ENCODE measurements at regions not wholly inside any gene's neighbourhood (a gene's known extent, or its start where the extent isn't known, plus 50 kb on each side); places are given as distances from the start of the nearest gene placed in this dataset.

DNA sequence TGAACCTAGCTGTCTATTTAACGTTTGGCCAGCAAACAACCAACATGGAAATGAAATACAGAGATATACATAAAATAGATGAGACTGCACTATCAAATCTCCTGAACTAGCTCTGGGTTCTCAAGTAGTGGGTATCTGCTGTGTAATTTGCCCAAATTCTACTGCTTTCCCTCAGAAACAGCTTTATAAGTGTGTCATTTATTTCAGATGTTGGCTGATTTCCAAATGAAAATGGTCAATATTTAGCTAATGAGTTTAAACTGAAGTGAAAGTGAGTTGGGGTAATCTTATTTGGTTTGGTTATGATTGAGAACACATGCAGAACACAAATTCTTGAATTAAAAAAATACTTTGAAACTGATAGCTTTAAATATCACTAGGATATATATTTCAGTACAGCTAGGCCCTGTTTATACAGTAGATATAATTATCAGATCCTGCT lies 601.7 kb upstream of the CXADR start:
- no peak for TF ChIP-seq TAF1 (IDR thresholded peaks at IDR 0.05; ENCODE audit: borderline replicate concordance, low read depth, low read length)
- TF ChIP-seq POLR2AphosphoS5 (IDR thresholded peaks at IDR 0.05; ENCODE audit: low read depth, low read length) = no peak
- no peak for TF ChIP-seq POLR2A (IDR thresholded peaks at IDR 0.05; ENCODE audit: low read depth, low read length)
- DNase-seq (ENCODE audit: insufficient read length) (no peak), FAIRE-seq (no peak)

DNA sequence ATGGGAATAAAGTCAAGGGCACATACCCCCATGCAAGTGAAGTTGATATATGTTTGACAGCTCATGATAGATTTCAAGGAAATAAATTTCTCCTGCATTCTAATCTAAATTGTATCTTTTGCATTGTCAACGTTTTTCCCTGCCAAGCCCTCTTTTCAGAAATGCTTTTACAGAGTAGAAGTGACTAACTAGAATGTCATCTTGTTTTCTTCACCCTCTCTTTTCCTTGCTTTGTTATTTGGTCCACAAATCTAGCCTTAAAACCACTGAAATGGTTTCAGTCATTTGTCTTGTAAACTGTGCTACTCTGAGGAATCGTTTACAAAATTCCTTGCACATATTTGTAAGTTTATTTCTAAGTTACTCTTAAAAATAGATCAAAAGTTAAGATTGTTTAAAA lies 600.8 kb upstream of the CXADR start:
- DNase-seq (ENCODE audit: insufficient read length) = no peak
- no peak for FAIRE-seq
- no peak for TF ChIP-seq TAF1 (IDR thresholded peaks at IDR 0.05; ENCODE audit: borderline replicate concordance, low read depth, low read length)
- TF ChIP-seq POLR2A (IDR thresholded peaks at IDR 0.05; ENCODE audit: low read depth, low read length) = no peak
- TF ChIP-seq POLR2AphosphoS5 (IDR thresholded peaks at IDR 0.05; ENCODE audit: low read depth, low read length) = no peak

DNA sequence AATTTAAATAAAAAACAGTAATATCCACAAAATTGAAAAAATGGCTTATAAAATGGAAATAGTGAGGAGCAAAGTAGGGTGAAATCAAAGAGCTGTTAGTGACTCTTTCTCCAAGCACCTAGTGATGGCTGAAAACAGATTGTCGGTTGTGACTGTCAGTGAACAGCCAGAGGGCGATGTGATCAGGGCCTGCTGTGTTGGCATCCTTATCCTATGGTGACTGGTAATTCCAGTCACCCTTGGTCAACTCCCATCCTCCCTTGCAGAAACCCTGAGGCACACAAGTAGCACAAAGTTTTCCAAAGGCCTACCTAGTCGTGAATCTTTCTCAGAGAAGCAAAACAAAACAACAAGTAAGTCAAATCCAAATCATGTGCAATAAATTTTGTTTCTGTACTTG lies 599.8 kb upstream of the CXADR start:
- no peak for TF ChIP-seq TAF1 (IDR thresholded peaks at IDR 0.05; ENCODE audit: borderline replicate concordance, low read depth, low read length)
- no peak for DNase-seq (ENCODE audit: insufficient read length)
- FAIRE-seq = no peak

DNA sequence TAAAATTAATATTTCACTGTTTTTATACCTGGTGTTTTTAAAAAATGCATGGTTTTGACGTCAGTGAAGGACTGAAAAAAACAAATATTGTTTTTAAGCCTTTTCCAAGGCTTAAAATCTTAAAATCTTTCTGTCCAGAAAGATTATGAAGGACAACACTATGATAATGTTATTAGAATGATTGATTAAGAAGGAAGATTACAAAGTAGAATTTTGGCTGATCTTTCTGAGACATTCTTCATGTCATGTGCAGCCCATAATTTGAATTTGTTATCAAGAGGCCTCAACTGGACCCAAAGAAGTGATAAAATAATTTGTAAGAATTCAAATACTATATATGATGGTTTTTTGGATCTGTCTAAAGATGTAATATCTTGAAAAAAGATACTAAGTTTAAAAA lies 584.4 kb upstream of the CXADR start:
- DNase-seq (ENCODE audit: insufficient read length) (no peak), FAIRE-seq (no peak)
- TF ChIP-seq POLR2AphosphoS5 (IDR thresholded peaks at IDR 0.05; ENCODE audit: low read depth, low read length) (no peak), POLR2A (IDR thresholded peaks at IDR 0.05; ENCODE audit: low read depth, low read length) (no peak), TAF1 (IDR thresholded peaks at IDR 0.05; ENCODE audit: borderline replicate concordance, low read depth, low read length) (no peak)

DNA sequence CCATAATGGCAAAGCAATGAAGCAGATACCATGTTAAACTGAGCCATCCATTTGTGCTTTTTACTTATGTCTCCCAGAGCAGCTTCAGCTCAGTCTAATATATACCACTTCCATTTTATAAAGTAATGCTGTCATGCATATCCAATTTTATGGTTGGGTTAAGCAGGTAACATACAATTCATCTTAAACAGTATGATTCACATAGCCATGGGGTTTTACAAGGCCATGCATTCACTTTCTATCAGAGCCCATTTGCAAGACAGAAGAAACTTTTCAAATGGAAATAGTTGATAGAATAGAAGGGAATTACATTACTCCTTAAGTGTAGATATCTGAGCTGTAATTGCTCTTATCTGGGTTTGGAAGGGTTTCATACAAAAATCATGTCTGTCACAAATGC lies 580.5 kb upstream of the CXADR start:
- DNase-seq (ENCODE audit: insufficient read length) (no peak), FAIRE-seq (no peak)
- TF ChIP-seq POLR2AphosphoS5 (IDR thresholded peaks at IDR 0.05; ENCODE audit: low read depth, low read length) (no peak), TAF1 (IDR thresholded peaks at IDR 0.05; ENCODE audit: borderline replicate concordance, low read depth, low read length) (no peak), POLR2A (IDR thresholded peaks at IDR 0.05; ENCODE audit: low read depth, low read length) (no peak)

DNA sequence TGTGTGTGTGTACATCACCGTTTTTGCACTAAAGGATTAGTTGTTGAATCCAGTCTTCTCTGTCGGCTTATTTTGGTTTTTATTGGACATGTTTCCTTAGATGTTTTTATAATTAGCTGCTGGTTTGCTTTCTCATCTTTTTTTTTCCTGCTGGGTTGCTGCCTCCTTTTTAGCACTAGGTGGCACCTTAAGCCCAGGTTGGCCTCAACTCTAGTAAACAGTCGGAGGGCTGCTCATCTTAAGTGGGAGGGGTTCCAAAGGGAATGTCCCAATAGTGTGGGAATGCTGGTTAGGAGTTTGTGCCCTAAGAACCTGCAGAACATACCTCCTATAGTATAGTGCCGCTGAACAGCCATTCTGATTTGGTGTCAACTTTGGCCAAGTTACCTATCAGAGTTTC lies 570.1 kb upstream of the CXADR start:
- TF ChIP-seq TAF1 (IDR thresholded peaks at IDR 0.05; ENCODE audit: borderline replicate concordance, low read depth, low read length) (no peak), POLR2A (IDR thresholded peaks at IDR 0.05; ENCODE audit: low read depth, low read length) (no peak), POLR2AphosphoS5 (IDR thresholded peaks at IDR 0.05; ENCODE audit: low read depth, low read length) (no peak)
- FAIRE-seq (no peak), DNase-seq (ENCODE audit: insufficient read length) (no peak)

DNA sequence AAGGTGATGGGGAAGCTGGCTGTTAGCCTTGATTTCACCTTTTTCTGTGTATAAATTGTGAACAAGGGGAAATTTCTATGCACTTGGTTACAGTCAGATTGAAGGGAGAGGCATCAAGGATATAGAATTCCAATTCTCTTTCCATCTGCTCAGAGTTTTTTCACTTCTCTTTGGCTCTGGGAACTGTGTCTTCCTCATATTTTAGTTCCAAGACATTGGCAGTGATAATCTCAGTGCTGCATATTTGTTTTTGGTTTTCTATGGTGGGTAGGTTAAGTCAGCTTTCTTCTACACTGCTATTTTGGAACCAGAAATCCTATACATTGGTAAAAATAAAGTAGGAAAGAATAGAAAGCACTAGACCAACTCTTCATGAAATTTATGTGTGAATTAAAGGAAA lies 569.6 kb upstream of the CXADR start:
- TF ChIP-seq POLR2AphosphoS5 (IDR thresholded peaks at IDR 0.05; ENCODE audit: low read depth, low read length) (no peak), TAF1 (IDR thresholded peaks at IDR 0.05; ENCODE audit: borderline replicate concordance, low read depth, low read length) (no peak), POLR2A (IDR thresholded peaks at IDR 0.05; ENCODE audit: low read depth, low read length) (no peak)
- DNase-seq (ENCODE audit: insufficient read length) (no peak), FAIRE-seq (no peak)

DNA sequence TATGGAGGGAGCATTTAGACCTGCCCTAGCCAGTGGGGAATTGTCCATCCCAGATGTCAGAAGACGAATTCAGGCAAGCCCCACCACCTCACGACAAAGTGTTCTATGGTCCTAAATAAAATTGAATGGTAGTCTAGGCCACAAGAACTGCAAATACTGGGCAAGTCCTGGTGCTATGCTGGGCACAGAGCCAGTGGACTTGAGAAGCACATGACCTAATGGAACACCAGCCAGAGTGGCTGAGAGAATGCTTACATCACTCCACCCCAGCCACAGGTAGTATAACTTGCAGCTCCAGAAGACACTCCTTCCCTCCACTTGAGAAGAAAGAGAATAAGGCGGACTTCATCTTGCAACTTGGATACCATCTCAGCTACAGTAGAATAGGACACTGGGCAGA lies 567.3 kb upstream of the CXADR start:
- DNase-seq (ENCODE audit: insufficient read length) (no peak), FAIRE-seq (no peak)
- TF ChIP-seq POLR2AphosphoS5 (IDR thresholded peaks at IDR 0.05; ENCODE audit: low read depth, low read length) (no peak), POLR2A (IDR thresholded peaks at IDR 0.05; ENCODE audit: low read depth, low read length) (no peak), TAF1 (IDR thresholded peaks at IDR 0.05; ENCODE audit: borderline replicate concordance, low read depth, low read length) (no peak)

DNA sequence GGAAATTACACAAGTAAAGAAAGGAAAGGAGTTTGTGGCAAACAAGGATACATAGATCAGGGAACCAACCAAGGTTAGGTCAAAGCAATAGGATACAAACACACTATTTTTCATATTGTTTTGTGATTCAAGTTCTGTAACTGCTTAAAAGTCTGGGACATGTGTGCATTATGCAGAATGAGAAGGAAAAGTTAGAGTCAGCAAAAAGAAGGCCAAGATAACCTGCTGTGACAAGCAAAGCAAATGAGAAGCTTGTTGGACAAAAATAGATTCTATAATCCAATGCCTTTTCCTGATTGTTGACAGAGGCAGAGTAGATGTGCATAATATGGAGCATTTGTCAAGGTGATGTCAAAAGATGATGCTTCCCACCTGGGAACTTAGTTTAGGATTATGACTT lies 556.0 kb upstream of the CXADR start:
- TF ChIP-seq TAF1 (IDR thresholded peaks at IDR 0.05; ENCODE audit: borderline replicate concordance, low read depth, low read length) = no peak
- FAIRE-seq (no peak), DNase-seq (ENCODE audit: insufficient read length) (no peak)

DNA sequence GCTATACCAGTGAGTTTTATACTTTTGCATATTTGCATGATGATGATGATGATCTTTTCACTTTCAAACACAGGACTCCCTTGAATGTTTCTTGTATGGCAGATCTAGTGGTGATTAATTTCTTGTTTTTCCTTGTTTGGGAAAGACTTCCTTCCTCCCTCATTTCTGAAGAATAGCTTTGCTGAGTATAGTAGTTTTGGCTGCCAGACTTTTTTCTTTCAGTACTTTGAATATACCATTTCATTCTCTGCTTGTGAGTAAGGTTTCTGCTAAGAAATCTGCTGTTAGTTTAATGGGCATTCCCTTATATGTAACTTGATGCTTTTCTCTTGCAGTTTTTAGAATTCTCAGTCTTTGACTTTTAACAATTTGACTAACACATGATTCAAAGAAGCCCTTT lies 547.4 kb upstream of the CXADR start:
- TF ChIP-seq TAF1 (IDR thresholded peaks at IDR 0.05; ENCODE audit: borderline replicate concordance, low read depth, low read length) = no peak
- TF ChIP-seq POLR2AphosphoS5 (IDR thresholded peaks at IDR 0.05; ENCODE audit: low read depth, low read length) = no peak
- no peak for TF ChIP-seq POLR2A (IDR thresholded peaks at IDR 0.05; ENCODE audit: low read depth, low read length)
- FAIRE-seq = no peak
- DNase-seq (ENCODE audit: insufficient read length) = no peak

DNA sequence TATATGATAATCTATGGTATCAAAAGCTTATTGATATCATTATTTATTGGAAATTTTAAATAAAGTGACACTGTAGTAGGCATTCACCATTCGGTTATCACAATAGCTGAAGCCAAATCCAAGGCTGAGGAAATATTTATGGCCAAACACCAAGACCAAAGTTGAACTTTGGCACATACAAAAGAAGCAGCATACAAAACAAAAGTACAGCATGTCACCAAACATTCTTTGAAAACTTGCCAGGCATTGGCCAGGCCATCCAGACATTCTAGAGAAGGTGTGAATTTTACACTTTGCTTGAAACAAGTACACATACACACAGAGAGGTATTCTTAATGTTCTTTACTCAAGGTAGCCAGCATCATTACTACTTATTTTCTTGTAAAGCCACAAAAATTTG lies 544.4 kb upstream of the CXADR start:
- no peak for FAIRE-seq

DNA sequence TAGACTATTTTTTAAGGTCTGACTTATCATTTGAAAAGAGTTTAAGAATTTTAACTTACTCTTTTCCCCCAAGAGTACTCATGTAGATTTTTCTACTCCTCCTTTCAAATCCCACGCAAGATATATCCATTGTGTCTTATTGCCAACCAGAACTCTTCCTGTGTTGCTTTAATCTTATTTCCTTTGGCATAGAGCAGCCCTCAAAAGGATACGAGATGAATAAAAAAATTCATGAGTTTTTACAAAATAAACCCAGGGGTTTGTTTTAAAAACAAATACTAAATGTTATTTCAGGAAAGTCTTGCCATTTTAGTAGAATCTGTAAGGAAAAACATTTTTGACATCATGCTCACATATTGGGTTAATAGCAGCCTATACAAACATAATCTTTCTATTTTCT lies 543.2 kb upstream of the CXADR start:
- no peak for TF ChIP-seq POLR2A (IDR thresholded peaks at IDR 0.05; ENCODE audit: low read depth, low read length)
- no peak for FAIRE-seq

More for the DNA sequence above, 544.4 kb upstream of the CXADR start:
- no peak for DNase-seq (ENCODE audit: insufficient read length)
- no peak for TF ChIP-seq POLR2AphosphoS5 (IDR thresholded peaks at IDR 0.05; ENCODE audit: low read depth, low read length)
- TF ChIP-seq POLR2A (IDR thresholded peaks at IDR 0.05; ENCODE audit: low read depth, low read length) = no peak
- no peak for TF ChIP-seq TAF1 (IDR thresholded peaks at IDR 0.05; ENCODE audit: borderline replicate concordance, low read depth, low read length)

DNA sequence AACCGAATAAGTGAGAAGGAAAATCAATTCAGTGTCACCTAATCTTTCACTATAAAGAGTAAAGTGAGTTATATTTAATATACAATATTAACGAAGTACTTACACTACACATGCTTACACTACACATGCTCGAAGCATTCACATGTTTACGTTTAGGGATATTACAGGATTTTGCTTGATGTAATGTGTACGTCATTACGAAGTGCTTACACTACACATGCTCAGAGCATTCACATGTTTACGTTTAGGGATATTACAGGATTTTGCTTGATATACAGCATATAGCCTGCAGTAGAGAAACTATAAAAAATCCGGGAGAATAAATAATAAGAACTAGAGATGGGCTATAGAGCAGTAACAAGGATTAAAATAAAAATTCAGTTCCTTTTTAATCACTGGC lies 538.8 kb upstream of the CXADR start:
- no peak for FAIRE-seq
- DNase-seq (ENCODE audit: insufficient read length) = no peak
- no peak for TF ChIP-seq POLR2AphosphoS5 (IDR thresholded peaks at IDR 0.05; ENCODE audit: low read depth, low read length)
- no peak for TF ChIP-seq TAF1 (IDR thresholded peaks at IDR 0.05; ENCODE audit: borderline replicate concordance, low read depth, low read length)
- TF ChIP-seq POLR2A (IDR thresholded peaks at IDR 0.05; ENCODE audit: low read depth, low read length) = no peak

More for the DNA sequence above, 543.2 kb upstream of the CXADR start:
- DNase-seq (ENCODE audit: insufficient read length) = no peak

All from GM12892 (cell line).